GM19240 (cell line): ENCODE measurements at regions not wholly inside any gene's neighbourhood (a gene's known extent, or its start where the extent isn't known, plus 50 kb on each side); places are given as distances from the start of the nearest gene placed in this dataset.
"Not testable (repeated sequence)": the region's sequence is repeated elsewhere in the genome, so short reads cannot be mapped to it uniquely, and the experiment has no call there.

Experiments used
- DNase-seq: peaks from one replicate; pipeline ENCODE4 v3.0.0; 2011; ENCODE audit warnings: low spot score; ENCODE audit not compliant: insufficient read length

DNA sequence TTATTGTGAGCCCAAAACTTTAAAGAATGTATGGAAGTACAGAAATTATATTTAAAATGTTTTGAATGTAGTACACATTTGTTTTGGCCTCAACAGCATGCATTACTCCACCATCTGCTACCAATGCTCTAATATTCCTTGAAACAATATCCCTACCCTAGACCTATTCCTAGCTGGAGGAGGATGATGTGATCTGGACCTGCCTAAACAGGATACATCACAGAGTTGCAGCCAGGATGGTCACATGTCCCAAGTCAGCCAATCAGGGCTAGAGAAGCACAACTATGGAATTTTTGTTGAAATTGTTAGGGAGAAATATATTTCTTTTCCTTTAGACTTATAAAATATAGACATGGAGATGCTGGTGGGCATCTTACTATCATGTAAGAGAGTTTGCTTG is 623.3 kb upstream of the NR5A2 start:
- DNase-seq, result no peak

- DNase-seq, result no peak
Measured at GRCh38 chr1:199404976-199405375, 622.5 kb upstream of the NR5A2 start.

GRCh38 chr1:199405634-199406196 is 621.8 kb upstream of the NR5A2 start:
- DNase-seq, result no peak

DNA sequence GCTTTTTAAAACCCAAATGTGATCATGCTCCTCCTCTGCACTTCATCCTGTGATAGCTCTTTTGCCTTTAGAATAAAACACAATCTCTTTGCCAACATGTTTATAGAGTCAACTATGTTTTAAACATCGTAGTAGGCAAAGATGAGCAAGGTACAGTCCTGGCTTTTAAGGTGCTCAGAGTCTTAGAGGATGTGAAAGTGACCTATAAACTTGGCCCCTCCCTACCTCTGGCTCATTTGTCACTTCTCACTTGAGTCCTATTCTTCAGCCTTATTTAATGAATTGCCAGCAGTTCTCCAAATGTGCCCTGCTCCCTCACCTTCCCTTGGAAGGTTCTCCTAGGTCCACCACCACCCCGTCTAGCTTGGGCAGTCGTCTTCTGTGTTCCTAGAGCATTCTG is 617.0 kb upstream of the NR5A2 start:
- DNase-seq, result no peak

- DNase-seq, result no peak
Measured at GRCh38 chr1:199411506-199411905, 616.0 kb upstream of the NR5A2 start.

DNA sequence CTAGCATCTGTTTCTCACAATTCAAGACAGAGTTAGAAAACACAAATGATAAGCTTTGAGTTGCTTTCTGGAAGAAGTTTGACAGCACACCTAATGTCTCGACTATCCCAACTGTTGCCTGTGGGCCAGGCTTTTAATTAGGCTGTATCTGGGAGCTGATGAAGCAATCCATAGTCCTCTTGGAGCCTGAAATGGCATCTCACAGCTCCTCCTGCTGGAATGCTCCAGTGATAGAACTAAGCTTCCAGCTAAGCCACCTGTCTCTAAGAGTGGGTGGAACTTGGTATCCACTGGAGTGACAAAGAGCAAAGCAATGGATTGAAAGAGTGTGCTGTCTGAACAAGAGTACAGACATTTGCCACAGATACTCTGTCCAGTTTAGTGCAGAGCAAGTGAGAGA is 605.3 kb upstream of the NR5A2 start:
- no peak for DNase-seq

DNA sequence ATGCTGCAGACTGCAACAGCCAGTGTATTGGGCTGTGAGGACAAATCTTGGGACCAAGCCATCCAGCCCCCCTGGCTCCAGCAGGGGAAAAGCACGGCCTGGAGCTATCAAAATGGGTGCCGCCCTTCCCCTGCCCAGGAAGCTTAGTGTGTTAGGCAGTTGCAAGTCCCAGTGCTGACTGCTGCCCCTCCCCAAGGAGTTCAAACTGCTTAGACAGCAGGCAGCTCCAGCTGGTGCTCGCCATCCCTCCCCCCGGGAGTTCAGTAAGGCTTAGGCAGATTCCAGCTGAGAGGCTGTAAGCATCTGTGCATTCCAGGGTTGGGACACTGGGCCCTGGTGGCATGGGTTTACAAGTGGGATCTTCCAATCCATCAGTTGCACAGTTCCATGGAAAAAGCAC is 579.6 kb upstream of the NR5A2 start:
- DNase-seq, result no peak

GRCh38 chr1:199448646-199449045 is 578.9 kb upstream of the NR5A2 start:
- DNase-seq, result no peak

- no peak for DNase-seq
Measured at GRCh38 chr1:199449221-199449620, 578.3 kb upstream of the NR5A2 start.

DNA sequence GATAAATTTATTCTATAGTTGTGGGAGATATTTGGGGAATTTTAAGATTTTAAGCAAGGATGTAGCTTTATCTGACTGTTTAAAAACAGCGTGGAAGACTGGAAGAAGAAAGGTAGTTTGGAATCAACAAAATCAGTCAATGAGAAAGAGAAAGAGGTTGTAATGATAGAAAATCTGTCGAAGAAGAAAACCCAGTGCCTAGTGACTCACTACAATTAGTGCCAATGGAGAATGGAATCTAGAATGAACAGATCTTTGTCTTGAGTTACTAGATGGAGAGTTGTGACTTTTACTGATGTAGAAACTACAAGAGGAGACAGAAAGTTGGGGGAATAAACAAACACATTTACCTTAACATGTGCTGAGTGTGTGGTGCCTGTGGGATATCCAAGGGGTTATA is 577.8 kb upstream of the NR5A2 start:
- no peak for DNase-seq

- no peak for DNase-seq
Measured at GRCh38 chr1:199452627-199453026, 574.9 kb upstream of the NR5A2 start.

- no peak for DNase-seq
Measured at GRCh38 chr1:199453723-199454122, 573.8 kb upstream of the NR5A2 start.

DNA sequence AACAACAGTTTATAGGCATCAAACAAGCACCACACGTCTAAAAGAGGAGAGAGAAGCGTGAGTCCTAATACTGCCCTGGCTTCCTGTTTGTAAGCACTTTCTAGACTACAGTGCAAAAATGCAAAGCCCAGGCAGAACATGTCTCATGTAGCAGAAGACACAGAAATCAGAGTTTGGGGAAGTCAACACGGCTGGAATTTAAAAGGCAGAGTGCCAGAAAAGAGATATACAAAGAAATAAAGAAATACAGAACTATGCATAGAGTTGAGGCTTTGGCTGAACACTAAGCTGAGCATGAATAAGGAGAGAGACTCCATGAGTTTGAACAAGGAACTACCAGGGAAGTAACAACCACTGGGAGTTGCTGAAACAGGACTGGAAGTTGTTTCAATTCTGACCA is 566.6 kb upstream of the NR5A2 start:
- no peak for DNase-seq

DNA sequence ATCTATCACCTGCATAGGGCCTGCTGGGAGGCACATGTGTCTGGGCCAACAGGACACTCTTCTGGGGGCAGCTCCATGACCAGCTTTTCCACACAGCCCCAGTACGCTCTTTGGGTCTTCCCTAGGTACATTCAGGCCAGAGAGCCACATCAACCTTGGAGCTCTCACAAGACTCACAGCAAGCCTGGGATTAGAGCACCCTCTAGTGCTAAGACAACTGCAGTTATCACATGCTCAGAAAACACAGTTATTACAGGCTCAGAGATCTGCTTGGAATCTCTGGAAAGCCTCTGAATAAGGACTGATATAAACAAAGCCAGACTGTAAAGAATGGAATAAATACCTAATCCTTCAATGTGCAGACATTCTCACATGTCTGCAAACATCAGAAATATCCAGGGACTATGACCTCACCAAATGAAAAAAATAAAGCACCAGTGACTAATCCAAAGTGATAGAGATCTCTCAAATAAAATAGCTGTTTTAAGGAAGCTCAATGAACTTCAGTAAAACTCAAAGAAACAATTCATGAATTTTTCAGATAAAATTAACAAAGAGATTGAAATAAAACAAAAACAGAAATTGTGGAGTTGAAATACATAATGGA is 563.9 kb upstream of the NR5A2 start:
- no peak for DNase-seq

DNA sequence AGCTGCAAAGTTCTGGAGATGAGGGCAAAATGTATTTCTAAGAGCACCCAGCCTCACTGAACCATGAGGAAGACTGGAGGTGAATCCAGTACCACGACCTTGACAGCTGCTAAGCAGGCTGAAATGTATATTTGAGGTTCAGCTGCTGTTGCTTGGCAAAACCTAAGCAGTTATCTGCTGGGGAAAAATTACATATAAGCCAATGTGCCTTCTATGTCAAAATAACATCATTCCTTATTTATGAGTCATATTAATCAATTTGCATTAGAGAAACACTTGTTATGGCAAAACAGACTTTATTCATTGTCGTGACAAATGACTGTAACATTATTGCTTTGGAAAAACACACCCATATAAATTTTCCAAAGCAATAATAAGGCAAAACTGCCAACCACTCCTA is 560.5 kb upstream of the NR5A2 start:
- DNase-seq, result no peak

DNA sequence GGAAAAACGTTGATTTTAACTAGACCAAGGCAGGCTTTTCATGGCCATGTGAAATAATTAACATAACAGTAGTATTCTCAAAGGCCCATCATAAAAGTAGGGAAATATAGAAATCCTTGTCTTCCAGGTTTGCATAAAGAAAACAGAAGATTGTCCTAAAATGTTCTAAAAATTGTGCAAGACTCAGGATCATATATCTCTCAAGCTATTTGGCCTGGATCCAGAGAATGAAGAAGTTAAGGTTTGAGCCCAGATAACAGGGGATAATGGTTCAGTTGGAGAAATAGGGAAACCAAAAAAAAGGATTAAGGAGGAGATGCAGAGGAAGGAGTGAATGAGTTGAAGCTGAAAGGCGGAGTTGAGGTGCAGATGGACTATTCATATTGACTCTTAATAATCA is 555.5 kb upstream of the NR5A2 start:
- no peak for DNase-seq

DNA sequence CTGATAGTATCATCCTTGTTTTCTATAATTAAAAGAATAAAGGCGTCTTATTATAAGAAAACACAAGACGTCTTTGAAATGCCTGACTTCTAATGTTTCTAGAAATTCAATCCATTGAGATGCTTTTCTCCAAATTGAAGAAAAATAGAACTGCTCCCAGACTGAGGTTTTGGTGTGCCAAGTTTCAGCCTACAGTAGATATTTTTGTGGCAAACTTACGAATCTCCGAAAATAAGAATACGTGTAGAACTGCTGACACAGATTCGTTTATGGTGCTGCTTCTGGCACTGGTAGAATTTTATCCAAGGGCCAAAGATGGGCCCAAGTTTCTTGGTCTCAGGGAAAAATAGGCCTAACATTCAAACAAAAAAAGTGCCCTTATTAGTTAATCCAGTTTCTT is 554.5 kb upstream of the NR5A2 start:
- no peak for DNase-seq

GRCh38 chr1:199474738-199475137 is 552.8 kb upstream of the NR5A2 start:
- no peak for DNase-seq

DNA sequence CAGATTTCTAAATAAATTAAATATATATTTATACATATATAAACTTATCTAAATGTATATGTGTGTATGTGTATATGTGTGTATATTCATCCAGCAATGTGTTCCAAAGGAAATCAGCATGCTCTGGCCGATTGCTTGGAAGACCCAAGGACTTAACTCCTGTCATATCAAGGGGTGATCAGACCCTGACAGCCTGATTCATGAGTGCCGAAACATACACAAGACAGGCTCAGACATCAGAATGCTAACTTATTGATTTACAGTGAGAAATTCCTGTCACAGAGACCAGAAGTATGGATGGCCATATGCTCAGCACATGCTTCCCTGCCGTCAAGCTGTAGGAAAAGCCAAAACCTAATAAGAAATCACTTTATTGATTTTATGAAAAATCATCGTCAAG is 545.1 kb upstream of the NR5A2 start:
- no peak for DNase-seq

- no peak for DNase-seq
Measured at GRCh38 chr1:199489594-199489993, 537.9 kb upstream of the NR5A2 start.

DNA sequence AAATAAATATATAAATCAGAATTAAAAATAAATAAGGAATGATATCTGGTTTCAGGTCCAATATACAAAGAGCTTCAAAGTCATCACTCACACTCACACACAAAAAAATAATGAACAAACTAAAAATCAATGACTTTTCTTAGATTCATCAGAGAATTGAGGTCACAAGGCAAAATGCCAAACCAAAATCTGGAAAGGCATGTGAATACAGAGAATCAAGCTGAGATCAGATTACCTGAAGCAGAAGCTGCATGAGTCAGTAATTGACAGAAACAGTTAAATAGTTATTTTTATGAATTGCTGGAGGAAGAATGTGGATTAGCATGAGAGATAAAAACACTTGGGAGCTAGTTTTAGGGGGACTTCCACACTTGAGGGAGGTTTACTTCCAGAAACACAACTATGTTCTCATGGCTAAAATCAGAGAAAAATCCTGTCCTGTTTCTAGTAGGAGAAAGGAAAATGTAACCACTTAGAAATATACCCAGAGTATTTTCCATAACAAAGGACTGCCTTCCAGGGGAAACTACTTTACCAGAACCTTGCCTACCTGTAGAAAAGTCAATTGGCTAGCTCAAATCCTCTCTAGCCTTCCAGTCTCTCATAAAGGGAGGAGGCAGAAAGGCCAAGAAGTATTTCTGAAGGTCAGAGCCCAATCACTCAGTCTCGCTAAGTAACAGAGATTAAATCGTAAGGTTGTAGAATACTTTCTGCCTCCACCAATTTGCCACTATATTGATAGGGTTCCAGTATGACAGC is 536.6 kb upstream of the NR5A2 start:
- DNase-seq, result no peak

GRCh38 chr1:199495432-199495831 is 532.1 kb upstream of the NR5A2 start:
- DNase-seq, result no peak

DNA sequence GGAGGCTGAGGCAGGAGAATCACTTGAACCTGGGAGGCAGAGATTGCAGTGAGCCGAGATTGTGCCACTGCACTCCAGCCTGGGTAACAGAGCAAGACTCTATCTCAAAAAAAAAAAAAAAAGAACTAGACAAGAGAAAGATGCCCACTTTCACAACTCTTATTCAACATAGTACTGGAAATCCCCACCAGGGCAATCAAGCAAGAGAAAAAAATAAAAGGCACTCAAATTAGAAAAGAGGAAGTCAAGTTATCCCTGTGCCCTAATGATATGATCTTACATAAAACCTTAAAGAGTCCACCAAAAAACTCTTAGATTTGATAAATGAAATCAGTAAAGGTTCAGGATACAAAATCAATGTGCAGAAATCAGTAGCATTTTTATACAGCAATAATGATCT is 528.7 kb upstream of the NR5A2 start:
- DNase-seq, result not testable (repeated sequence)
